ENCODE measurements at regions not wholly inside any gene's neighbourhood (a gene's known extent, or its start where the extent isn't known, plus 50 kb on each side); places are given as distances from the start of the nearest gene placed in this dataset.
"Not testable (repeated sequence)": the region's sequence is repeated elsewhere in the genome, so short reads cannot be mapped to it uniquely, and the experiment has no call there.

DNA sequence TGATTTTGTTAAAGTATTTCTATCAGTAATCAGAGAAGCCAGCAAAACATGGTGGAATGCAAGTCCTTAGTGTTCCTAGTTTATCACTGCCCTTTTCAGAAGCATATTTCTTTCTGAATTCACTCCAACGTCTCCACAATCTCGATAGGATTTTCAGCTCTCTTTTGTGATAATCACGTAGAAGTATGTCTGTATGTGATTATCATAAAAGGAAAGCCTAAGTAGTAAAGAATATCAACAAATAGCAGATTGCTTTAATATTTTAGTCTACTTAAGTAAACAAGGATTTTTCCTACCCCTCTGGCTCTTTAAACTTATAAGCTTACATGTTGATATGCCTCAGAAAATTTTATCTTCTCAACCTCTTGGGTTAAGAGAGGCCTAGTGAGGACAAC is 147.4 kb upstream of the NUDT4 start:
- Mint-ChIP-seq H3K9me3 (ENCODE audit: unreplicated experiment) (peaks cover 4% of the 10 kb centered on the region), H3K4me3 (ENCODE audit: unreplicated experiment) (no peak overlapping the region), H3K36me3 (ENCODE audit: low read depth, unreplicated experiment) (peaks cover 6% of the 10 kb centered on the region), H3K4me1 (ENCODE audit: unreplicated experiment) (peaks cover 4% of the 10 kb centered on the region), H3K27me3 (ENCODE audit: unreplicated experiment) (peaks cover 4% of the 10 kb centered on the region), H3K27ac (ENCODE audit: unreplicated experiment) (no peak overlapping the region)
- no peak for DNase-seq (ENCODE audit: low spot score)
- TF ChIP-seq, protein P1, sequence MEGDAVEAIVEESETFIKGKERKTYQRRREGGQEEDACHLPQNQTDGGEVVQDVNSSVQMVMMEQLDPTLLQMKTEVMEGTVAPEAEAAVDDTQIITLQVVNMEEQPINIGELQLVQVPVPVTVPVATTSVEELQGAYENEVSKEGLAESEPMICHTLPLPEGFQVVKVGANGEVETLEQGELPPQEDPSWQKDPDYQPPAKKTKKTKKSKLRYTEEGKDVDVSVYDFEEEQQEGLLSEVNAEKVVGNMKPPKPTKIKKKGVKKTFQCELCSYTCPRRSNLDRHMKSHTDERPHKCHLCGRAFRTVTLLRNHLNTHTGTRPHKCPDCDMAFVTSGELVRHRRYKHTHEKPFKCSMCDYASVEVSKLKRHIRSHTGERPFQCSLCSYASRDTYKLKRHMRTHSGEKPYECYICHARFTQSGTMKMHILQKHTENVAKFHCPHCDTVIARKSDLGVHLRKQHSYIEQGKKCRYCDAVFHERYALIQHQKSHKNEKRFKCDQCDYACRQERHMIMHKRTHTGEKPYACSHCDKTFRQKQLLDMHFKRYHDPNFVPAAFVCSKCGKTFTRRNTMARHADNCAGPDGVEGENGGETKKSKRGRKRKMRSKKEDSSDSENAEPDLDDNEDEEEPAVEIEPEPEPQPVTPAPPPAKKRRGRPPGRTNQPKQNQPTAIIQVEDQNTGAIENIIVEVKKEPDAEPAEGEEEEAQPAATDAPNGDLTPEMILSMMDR (IDR thresholded peaks at IDR 0.05; ENCODE audit: unreplicated experiment), result no peak

GRCh38 chr12:93231938-93232337 is 145.8 kb upstream of the NUDT4 start:
- Mint-ChIP-seq H3K27ac (ENCODE audit: unreplicated experiment) (no peak overlapping the region), H3K27me3 (ENCODE audit: unreplicated experiment) (peaks cover 4% of the 10 kb centered on the region), H3K9me3 (ENCODE audit: unreplicated experiment) (peaks cover 5% of the 10 kb centered on the region), H3K36me3 (ENCODE audit: low read depth, unreplicated experiment) (peaks cover 9% of the 10 kb centered on the region), H3K4me3 (ENCODE audit: unreplicated experiment) (no peak overlapping the region), H3K4me1 (ENCODE audit: unreplicated experiment) (peaks cover 4% of the 10 kb centered on the region)
- DNase-seq (ENCODE audit: low spot score), result no peak
- TF ChIP-seq, protein P1 (IDR thresholded peaks at IDR 0.05; ENCODE audit: unreplicated experiment), result no peak

DNA sequence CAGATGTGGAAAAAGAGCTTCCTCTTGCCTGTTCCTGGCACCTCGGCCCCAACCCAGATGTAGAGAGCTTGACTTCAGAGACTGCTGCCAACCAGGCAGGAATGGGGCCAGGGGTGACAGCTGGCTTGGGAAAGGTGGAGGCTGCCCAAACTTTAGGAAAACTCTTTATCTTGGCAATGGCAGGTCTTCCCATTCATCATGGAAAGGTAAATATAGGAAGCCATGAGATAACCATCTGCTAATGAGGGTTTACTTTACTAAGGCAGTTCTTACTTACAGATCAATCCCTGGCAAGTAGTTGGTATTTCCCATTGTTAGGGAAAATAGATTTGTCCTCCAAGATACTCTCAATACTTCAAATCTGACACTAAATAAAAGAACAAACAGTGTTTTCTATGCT is 143.1 kb upstream of the NUDT4 start:
- Mint-ChIP-seq H3K4me3 (ENCODE audit: unreplicated experiment) (peak overlapping the region; percentile 16), H3K36me3 (ENCODE audit: low read depth, unreplicated experiment) (peaks cover 12% of the 10 kb centered on the region), H3K4me1 (ENCODE audit: unreplicated experiment) (peaks cover 4% of the 10 kb centered on the region), H3K27me3 (ENCODE audit: unreplicated experiment) (peaks cover 4% of the 10 kb centered on the region), H3K9me3 (ENCODE audit: unreplicated experiment) (peaks cover 9% of the 10 kb centered on the region), H3K27ac (ENCODE audit: unreplicated experiment) (no peak overlapping the region)
- DNase-seq (ENCODE audit: low spot score), result no peak
- TF ChIP-seq, protein P1 (IDR thresholded peaks at IDR 0.05; ENCODE audit: unreplicated experiment), result no peak

DNA sequence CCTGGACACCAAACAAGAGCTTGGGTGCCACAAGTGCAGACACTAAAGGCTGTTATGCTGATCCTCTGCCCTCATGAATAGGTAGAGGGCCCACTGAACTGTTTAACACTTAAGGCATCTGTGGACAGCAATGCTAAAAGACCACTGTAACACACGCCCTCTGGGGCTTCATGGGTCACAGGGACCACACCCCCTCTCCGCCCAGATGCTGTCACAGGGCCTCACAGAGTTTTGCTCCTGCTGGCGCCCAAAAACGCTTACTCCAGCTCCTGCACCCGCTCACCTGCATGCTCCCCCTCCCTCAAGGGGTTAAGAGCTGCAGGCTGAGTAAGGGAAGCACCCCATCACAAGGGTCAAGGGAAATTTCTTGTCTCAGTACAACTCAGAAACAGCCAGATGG is 141.8 kb upstream of the NUDT4 start:
- H3K4me3 Mint-ChIP-seq (ENCODE audit: unreplicated experiment), result no peak overlapping the region

DNA sequence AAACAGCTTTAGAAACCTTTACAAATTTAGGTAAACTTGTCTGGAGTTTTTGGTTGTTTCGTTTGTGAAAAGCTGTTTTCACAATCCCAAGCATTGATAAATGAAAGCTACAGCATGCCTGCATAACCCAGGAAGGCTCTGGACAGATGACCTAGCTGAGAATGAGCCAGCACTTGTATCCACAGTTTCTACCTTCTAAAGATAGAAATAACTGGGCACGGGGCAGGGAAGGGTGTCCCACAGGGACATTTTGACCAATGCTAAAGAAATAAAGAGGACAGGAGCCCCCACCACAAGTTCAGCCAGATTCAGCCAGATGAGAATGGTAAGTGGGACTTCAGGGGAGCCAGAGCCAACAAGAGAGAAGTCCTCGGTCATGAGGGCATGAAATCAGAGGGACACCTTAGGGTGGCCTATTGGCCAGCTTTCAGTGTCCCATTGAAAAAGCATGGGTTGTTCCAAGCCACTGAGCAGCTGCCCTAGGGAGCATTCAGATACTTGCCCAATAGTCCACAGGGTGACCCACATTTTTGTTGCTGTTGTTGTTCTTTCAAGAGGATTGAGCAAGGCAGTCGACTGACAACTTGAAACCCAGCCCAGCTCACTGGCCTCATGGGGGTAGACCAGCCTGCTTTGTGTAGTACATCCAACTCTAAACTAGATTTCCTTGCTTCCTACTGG is 140.3 kb upstream of the NUDT4 start:
- H3K27me3 Mint-ChIP-seq (ENCODE audit: unreplicated experiment), result peaks cover 3% of the 10 kb centered on the region
- no peak overlapping the region for H3K27ac Mint-ChIP-seq (ENCODE audit: unreplicated experiment)
- no peak overlapping the region for H3K4me3 Mint-ChIP-seq (ENCODE audit: unreplicated experiment)
- H3K4me1 Mint-ChIP-seq (ENCODE audit: unreplicated experiment), result peaks cover 6% of the 10 kb centered on the region
- DNase-seq (ENCODE audit: low spot score), result no peak
- H3K9me3 Mint-ChIP-seq (ENCODE audit: unreplicated experiment), result peaks cover 13% of the 10 kb centered on the region
- TF ChIP-seq, protein P1 (IDR thresholded peaks at IDR 0.05; ENCODE audit: unreplicated experiment), result no peak
- H3K36me3 Mint-ChIP-seq (ENCODE audit: low read depth, unreplicated experiment), result peaks cover 14% of the 10 kb centered on the region

More for the DNA sequence above, 141.8 kb upstream of the NUDT4 start:
- no peak overlapping the region for H3K27ac Mint-ChIP-seq (ENCODE audit: unreplicated experiment)
- H3K36me3 Mint-ChIP-seq (ENCODE audit: low read depth, unreplicated experiment), result peaks cover 14% of the 10 kb centered on the region
- TF ChIP-seq, protein P1 (IDR thresholded peaks at IDR 0.05; ENCODE audit: unreplicated experiment), result no peak
- H3K9me3 Mint-ChIP-seq (ENCODE audit: unreplicated experiment), result peaks cover 13% of the 10 kb centered on the region
- peaks cover 4% of the 10 kb centered on the region for H3K27me3 Mint-ChIP-seq (ENCODE audit: unreplicated experiment)
- no peak for DNase-seq (ENCODE audit: low spot score)
- H3K4me1 Mint-ChIP-seq (ENCODE audit: unreplicated experiment), result peaks cover 4% of the 10 kb centered on the region

DNA sequence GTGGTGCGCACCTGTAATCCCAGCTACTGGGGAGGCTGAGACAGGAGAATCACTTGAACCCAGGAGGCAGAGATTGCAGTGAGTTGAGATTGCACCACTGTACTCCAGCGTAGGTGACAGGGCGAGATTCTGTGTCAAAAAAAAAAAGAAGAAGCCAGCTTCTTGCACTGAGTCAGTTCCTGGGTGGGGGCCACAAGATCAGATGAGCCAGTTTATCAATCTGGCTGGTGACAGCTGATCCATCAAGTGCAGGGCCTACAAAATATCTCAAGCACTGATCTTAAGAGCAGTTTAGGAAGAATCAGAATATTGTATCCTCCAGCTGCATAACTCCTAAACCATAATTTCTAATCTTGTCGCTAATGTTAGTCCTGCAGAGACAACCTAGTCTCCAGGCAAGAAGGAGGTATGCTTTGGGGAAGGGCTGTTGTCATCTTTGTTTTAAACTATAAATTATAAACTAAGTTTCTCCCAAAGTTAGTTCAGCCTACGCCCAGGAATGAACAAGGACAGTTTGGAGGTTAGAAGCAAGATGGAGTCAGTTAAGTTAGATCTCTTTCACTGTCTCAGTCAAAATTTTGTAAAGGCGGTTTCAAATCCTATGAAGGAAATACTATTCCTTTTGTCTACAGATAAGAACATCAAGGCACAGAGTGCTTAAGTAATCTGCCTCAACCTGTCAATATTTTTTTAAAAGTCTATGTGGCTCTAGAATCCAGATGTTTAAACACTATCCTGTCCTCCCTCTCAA is 139.0 kb upstream of the NUDT4 start:
- H3K27me3 Mint-ChIP-seq (ENCODE audit: unreplicated experiment); H3K4me3 Mint-ChIP-seq (ENCODE audit: unreplicated experiment); DNase-seq (ENCODE audit: low spot score); H3K27ac Mint-ChIP-seq (ENCODE audit: unreplicated experiment); H3K4me1 Mint-ChIP-seq (ENCODE audit: unreplicated experiment): not testable (repeated sequence)
- Mint-ChIP-seq H3K36me3 (ENCODE audit: low read depth, unreplicated experiment) (peaks cover 14% of the 10 kb centered on the region), H3K9me3 (ENCODE audit: unreplicated experiment) (peaks cover 13% of the 10 kb centered on the region)

- H3K4me1 Mint-ChIP-seq (ENCODE audit: unreplicated experiment); H3K27ac Mint-ChIP-seq (ENCODE audit: unreplicated experiment); DNase-seq (ENCODE audit: low spot score): not testable (repeated sequence)
Measured at GRCh38 chr12:93239789-93240188, 137.9 kb upstream of the NUDT4 start.

More at GRCh38 chr12:93239789-93240188, 137.9 kb upstream of the NUDT4 start:
- peaks cover 14% of the 10 kb centered on the region for H3K36me3 Mint-ChIP-seq (ENCODE audit: low read depth, unreplicated experiment)
- not testable (repeated sequence) for H3K27me3 Mint-ChIP-seq (ENCODE audit: unreplicated experiment); H3K4me3 Mint-ChIP-seq (ENCODE audit: unreplicated experiment)
- peaks cover 12% of the 10 kb centered on the region for H3K9me3 Mint-ChIP-seq (ENCODE audit: unreplicated experiment)

Data from endothelial cell (in vitro differentiated cells).